Colonic mucosa (tissue), 4 donors: ENCODE measurements at regions not wholly inside any gene's neighbourhood (a gene's known extent, or its start where the extent isn't known, plus 50 kb on each side); places are given as distances from the start of the nearest gene placed in this dataset.

Experiments used
- DNase-seq: peaks from one replicate; pipeline ENCODE4 v3.0.0-alpha.2; 2020
- H3K27ac ChIP-seq: fragments of 200-600 bp; one replicate; pipeline ENCODE4 v1.8.0; 2021
- H3K27me3 ChIP-seq: fragments of 200-600 bp; one replicate; pipeline ENCODE4 v1.8.0; 2021
- H3K36me3 ChIP-seq: fragments of 200-600 bp; one replicate; pipeline ENCODE4 v1.8.0; 2021
- H3K4me1 ChIP-seq: fragments of 200-600 bp; one replicate; pipeline ENCODE4 v1.8.0; 2021; ENCODE audit warnings: mild to moderate bottlenecking
- H3K4me3 ChIP-seq: fragments of 200-600 bp; one replicate; pipeline ENCODE4 v1.8.0; 2021
- H3K9ac ChIP-seq, 2 donors: one replicate each; pipeline ENCODE4 v1.7.0; 2013; ENCODE audit warnings: control low read depth in 2 of 2, low read depth in 2 of 2, low read length in 2 of 2
- H3K9me3 ChIP-seq: fragments of 200-600 bp; one replicate; pipeline ENCODE4 v1.8.0; 2021
- intact Hi-C: fragments of 100-400 bp; cut with DNase I; formaldehyde crosslinking; loops from one replicate; pipeline ENCODE4 v1.14.1; 2022
- TF ChIP-seq, protein P1 (sequence below): fragments of 200-600 bp; IDR thresholded peaks from one replicate; pipeline ENCODE4 v1.8.0; 2022; ENCODE audit warnings: antibody characterized with exemption, mild to moderate bottlenecking
- donor health status: healthy.
- donor health status: DM: no; HTN: no; CAD: no.
- donor health status: DM: no; HTN: no; CAD: no.

DNA sequence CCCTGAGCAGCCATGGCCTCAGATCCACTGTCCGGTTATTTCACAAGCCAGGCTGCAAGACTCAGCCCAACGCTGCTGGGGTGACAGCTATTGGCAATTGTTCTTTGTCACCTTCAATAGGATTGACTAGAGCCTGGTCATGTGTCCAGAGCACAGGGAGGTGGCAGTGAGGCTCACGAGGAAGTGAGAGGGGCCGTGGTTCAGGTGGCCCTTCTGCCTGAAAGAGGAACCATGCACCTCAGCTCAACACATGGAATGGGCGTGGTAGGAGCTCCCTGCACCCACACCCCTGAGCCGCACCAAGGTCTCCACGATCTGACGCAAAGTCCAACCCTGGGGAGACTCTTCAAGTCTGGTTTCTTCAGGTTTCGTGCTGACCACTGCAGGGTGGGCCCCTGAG lies 184.8 kb upstream of the CDH4 start:
- Histone ChIP-seq H3K4me1 (no peaks in the 10 kb centered on the region), H3K9ac (no peak overlapping the region), H3K27me3 (no peaks in the 10 kb centered on the region), H3K36me3 (no peaks in the 10 kb centered on the region), H3K4me3 (no peak overlapping the region), H3K27ac (no peak overlapping the region), H3K9me3 (no peaks in the 10 kb centered on the region)
- no peak for DNase-seq
- TF ChIP-seq, protein P1, sequence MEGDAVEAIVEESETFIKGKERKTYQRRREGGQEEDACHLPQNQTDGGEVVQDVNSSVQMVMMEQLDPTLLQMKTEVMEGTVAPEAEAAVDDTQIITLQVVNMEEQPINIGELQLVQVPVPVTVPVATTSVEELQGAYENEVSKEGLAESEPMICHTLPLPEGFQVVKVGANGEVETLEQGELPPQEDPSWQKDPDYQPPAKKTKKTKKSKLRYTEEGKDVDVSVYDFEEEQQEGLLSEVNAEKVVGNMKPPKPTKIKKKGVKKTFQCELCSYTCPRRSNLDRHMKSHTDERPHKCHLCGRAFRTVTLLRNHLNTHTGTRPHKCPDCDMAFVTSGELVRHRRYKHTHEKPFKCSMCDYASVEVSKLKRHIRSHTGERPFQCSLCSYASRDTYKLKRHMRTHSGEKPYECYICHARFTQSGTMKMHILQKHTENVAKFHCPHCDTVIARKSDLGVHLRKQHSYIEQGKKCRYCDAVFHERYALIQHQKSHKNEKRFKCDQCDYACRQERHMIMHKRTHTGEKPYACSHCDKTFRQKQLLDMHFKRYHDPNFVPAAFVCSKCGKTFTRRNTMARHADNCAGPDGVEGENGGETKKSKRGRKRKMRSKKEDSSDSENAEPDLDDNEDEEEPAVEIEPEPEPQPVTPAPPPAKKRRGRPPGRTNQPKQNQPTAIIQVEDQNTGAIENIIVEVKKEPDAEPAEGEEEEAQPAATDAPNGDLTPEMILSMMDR: no peak
- intact Hi-C loops: no loop called here

DNA sequence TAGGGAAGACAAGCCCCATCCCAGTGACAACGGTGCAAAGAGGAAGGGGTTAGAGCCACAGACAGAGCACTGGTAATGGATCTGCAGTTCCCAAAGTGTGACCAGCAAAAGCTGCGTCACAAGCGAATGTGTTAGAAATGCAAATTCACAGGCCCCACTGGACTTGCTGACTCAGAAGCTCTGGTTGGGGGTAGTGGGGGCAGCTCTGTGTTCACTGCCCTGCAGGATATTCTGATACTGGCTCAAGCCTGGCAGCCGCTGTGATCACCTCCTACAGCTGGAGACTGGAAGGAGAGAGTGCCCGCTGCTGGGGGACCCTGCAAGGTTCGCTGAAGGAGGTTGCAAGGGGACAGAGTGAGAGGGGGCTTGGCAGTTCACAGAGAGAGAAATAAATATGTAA lies 179.7 kb upstream of the CDH4 start:
- intact Hi-C loops: no loop called here
- DNase-seq: no peak
- Histone ChIP-seq H3K27ac (no peak overlapping the region), H3K9ac (no peak overlapping the region), H3K4me3 (no peak overlapping the region), H3K4me1 (no peaks in the 10 kb centered on the region), H3K27me3 (no peaks in the 10 kb centered on the region), H3K9me3 (no peaks in the 10 kb centered on the region), H3K36me3 (no peaks in the 10 kb centered on the region)
- TF ChIP-seq, protein P1: no peak

DNA sequence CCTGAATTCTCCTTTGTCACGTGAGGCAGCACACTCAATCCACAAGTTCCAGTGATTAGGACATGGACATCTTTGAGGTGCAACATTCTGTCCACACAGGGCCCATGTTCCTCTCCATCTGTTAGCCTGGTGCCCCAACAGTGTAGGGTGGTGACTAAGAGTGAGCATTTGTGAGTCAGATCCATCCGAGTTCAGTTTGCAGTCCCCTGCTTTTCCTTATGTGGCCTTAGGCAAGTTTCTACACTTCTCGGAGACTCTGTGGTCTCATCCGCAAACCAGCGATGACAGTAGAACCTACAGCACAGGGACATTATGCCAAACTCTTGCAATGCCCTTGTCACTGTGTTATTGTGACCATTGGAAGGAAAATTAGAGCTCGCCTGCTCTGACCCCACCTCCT lies 178.7 kb upstream of the CDH4 start:
- H3K36me3 ChIP-seq: no peaks in the 10 kb centered on the region
- no peak overlapping the region for H3K4me3 ChIP-seq
- H3K9ac ChIP-seq: no peak overlapping the region
- TF ChIP-seq, protein P1: no peak
- H3K9me3 ChIP-seq: no peaks in the 10 kb centered on the region
- H3K4me1 ChIP-seq: no peaks in the 10 kb centered on the region
- H3K27ac ChIP-seq: no peak overlapping the region
- no peaks in the 10 kb centered on the region for H3K27me3 ChIP-seq
- intact Hi-C loops: no loop called here
- DNase-seq: no peak

DNA sequence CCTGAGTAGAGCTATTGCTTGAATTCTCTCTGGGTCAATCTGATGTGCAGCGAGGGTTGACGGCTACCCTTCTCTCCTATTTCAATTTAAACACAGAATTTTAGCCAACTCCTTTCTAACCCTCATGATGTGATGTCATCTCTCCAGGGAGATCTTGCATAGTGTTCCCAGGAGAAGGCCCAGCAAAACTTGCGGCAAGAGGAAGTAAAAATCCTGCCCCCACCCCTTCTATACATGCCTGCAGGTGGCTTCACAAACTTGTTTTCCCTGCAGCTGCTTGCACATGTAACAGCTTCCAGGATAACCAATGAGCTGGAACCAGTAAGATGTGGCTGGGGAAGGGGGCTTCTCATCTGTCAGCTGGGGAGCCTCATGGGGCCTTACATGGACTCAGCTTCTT lies 169.3 kb upstream of the CDH4 start:
- Histone ChIP-seq H3K27me3 (no peaks in the 10 kb centered on the region), H3K27ac (no peak overlapping the region), H3K4me3 (no peak overlapping the region), H3K36me3 (no peaks in the 10 kb centered on the region), H3K9me3 (no peaks in the 10 kb centered on the region), H3K9ac (no peak overlapping the region), H3K4me1 (no peaks in the 10 kb centered on the region)
- intact Hi-C loops: no loop called here
- TF ChIP-seq, protein P1: no peak
- no peak for DNase-seq

DNA sequence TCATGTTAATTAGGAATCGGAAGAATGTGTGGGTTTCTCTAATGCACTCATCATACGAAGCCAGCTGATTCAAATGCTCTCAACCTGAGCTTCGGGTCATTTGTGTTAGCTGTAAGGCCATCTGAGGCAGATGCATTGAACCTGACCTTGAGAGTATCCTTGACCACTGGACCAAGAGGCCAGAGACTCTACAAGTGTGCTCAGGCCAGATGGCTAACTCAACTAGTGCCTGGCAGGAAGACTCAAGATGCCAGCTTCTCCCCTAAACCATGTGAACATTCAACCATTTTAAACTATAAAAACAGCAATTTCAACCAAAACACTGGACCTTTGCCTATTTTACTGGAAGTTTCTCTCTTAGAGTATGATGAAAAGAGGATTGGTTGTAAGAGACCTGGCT lies 168.6 kb upstream of the CDH4 start:
- DNase-seq: no peak
- Histone ChIP-seq H3K27me3 (no peaks in the 10 kb centered on the region), H3K4me1 (no peaks in the 10 kb centered on the region), H3K9me3 (no peaks in the 10 kb centered on the region), H3K36me3 (no peaks in the 10 kb centered on the region), H3K27ac (no peak overlapping the region), H3K9ac (no peak overlapping the region), H3K4me3 (no peak overlapping the region)
- TF ChIP-seq, protein P1: no peak
- intact Hi-C loops: no loop called here

DNA sequence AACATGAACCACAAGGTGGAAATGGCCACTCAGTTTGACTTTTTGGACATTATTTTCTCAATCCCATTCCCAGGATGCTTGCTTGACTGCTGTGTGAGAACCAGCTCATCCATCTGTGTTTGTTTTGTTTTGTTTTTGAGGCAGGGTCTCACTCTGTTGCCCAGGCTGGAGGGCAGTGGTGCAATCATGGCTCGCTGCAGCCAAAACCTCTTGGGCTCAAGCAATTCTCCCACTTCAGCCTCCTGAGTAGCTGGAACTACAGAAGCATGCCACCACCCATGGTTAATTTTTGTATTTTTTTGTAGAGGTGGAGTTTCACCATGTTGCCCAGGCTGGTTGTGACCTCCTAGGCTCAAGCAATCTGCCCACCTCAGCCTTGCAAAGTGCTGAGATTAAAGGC lies 166.0 kb upstream of the CDH4 start:
- Histone ChIP-seq H3K9ac (no peak overlapping the region), H3K27ac (no peak overlapping the region), H3K4me3 (no peak overlapping the region), H3K36me3 (no peaks in the 10 kb centered on the region), H3K4me1 (no peaks in the 10 kb centered on the region), H3K9me3 (no peaks in the 10 kb centered on the region), H3K27me3 (no peaks in the 10 kb centered on the region)
- DNase-seq: no peak
- TF ChIP-seq, protein P1: no peak
- intact Hi-C loops: no loop called here
